CD4-positive, alpha-beta T cell (primary cell): ENCODE measurements at regions not wholly inside any gene's neighbourhood (a gene's known extent, or its start where the extent isn't known, plus 50 kb on each side); places are given as distances from the start of the nearest gene placed in this dataset.

Experiments used
- ATAC-seq: fragments of 200-7000 bp; cut with Tn5 transposase; one replicate; pipeline ENCODE4 v1.10.0; 2022; ENCODE audit warnings: mild to moderate bottlenecking; ENCODE audit not compliant: poor library complexity
- CTCF ChIA-PET: fragments of 350-600 bp; sonication (Branson Sonifier 250); formaldehyde crosslinking; loops from one replicate; lab custom pipeline; 2021; ENCODE audit warnings: antibody characterized with exemption, inconsistent platforms; lab: Charles Lee
- POLR2A ChIA-PET: fragments of 350-600 bp; sonication (Branson Sonifier 250); formaldehyde crosslinking; loops from one replicate; lab custom pipeline; 2021; ENCODE audit warnings: antibody characterized with exemption, inconsistent platforms; lab: Charles Lee
- DNase-seq, 14 experiments: peaks; one replicate each; pipeline ENCODE4 v3.0.0-alpha.2; 2013 to 2020; ENCODE audit warnings: mixed read lengths in 2 of 14
- H3K27ac ChIP-seq, 2 donors: one replicate each; pipeline versions ENCODE4 v1.5.1 to v1.7.0; 2013; ENCODE audit warnings: low read length in 2 of 2, low read depth in 1 of 2, mild to moderate bottlenecking in 1 of 2
- H3K27me3 ChIP-seq, 2 experiments: 1 replicate in 1 of 2; 2 replicates in 1 of 2; pipeline versions ENCODE4 v1.6.1 to v1.7.0; 2013; ENCODE audit warnings: low read length in 2 of 2, control low read depth in 1 of 2, mild to moderate bottlenecking in 1 of 2, moderate library complexity in 1 of 2; ENCODE audit not compliant: insufficient read depth in 2 of 2, control insufficient read depth in 1 of 2
- H3K36me3 ChIP-seq: one replicate; pipeline ENCODE4 v1.6.1; 2013; ENCODE audit warnings: low read length, control low read depth; ENCODE audit not compliant: insufficient read depth
- H3K4me1 ChIP-seq: one replicate; pipeline ENCODE4 v1.6.1; 2013; ENCODE audit warnings: low read length, control low read depth; ENCODE audit not compliant: insufficient read depth
- H3K4me3 ChIP-seq: one replicate; pipeline ENCODE4 v1.5.1; 2013; ENCODE audit warnings: mild to moderate bottlenecking, low read length, moderate library complexity
- H3K9me3 ChIP-seq, 2 experiments: 1 replicate in 1 of 2; 2 replicates in 1 of 2; pipeline versions ENCODE4 v1.6.1 to v1.7.0; 2013; ENCODE audit warnings: low read length in 2 of 2, mild to moderate bottlenecking in 2 of 2, control low read depth in 1 of 2, moderate library complexity in 1 of 2; ENCODE audit not compliant: control insufficient read depth in 1 of 2, insufficient read depth in 1 of 2
- H3K27ac Mint-ChIP-seq: one replicate; pipeline ENCODE4 v1.8.0; 2020; ENCODE audit warnings: mixed read lengths
- H3K27me3 Mint-ChIP-seq: one replicate; pipeline ENCODE4 v1.8.0; 2021; ENCODE audit warnings: mixed read lengths
- H3K36me3 Mint-ChIP-seq: one replicate; pipeline ENCODE4 v1.8.0; 2021; ENCODE audit warnings: low read depth, mixed read lengths
- H3K4me1 Mint-ChIP-seq: one replicate; pipeline ENCODE4 v1.8.0; 2021; ENCODE audit warnings: low read depth, mixed read lengths
- H3K4me3 Mint-ChIP-seq: one replicate; pipeline ENCODE4 v1.8.0; 2020; ENCODE audit warnings: mild to moderate bottlenecking, mixed read lengths
- H3K9me3 Mint-ChIP-seq: one replicate; pipeline ENCODE4 v1.8.0; 2020; ENCODE audit warnings: mixed read lengths
- intact Hi-C, 2 experiments: fragments of 100-400 bp; cut with DNase I in 1 of 2; cut with micrococcal nuclease in 1 of 2; formaldehyde crosslinking; loops; one replicate each; pipeline versions ENCODE4 v1.15.1 to v1.9.0; 2023 to 2025; cut with DNase I, micrococcal nuclease
- TF ChIP-seq, protein P1 (sequence below): fragments of 200-600 bp; IDR thresholded peaks from one replicate; pipeline ENCODE4 v1.8.0; 2022; ENCODE audit warnings: antibody characterized with exemption, mild to moderate bottlenecking

DNA sequence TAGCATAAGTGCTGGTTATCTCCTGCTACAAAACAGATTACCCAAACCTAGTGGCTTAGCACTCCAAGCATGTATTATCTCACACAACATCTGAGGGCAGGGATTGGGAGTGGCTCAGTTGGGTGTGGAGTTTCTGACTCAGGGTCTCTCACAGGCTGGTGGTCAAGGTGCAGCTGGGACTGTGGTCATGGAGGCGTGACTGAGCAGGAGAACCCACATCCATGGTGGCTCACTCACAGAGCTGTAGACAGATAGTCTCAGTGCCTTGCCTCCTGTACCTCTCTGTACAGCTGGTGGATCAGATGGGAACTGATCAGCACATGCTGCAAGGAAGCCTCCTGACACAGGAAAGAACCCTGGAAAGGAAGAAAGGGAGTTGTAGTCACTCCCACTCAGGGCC is 83.1 kb upstream of the CST7 start:
- Histone ChIP-seq H3K27me3 (no peaks in the 10 kb centered on the region), H3K36me3 (no peaks in the 10 kb centered on the region), H3K27ac (no peak overlapping the region), H3K4me1 (no peaks in the 10 kb centered on the region), H3K9me3 (peaks cover 7 to 20% of the 10 kb centered on the region in 2 experiments), H3K4me3 (no peak overlapping the region)
- H3K27me3 Mint-ChIP-seq: peaks cover 4% of the 10 kb centered on the region
- ChIA-PET POLR2A (no interaction called here), CTCF (no interaction called here)
- H3K4me1 Mint-ChIP-seq: no peaks in the 10 kb centered on the region
- peaks cover 11% of the 10 kb centered on the region for H3K9me3 Mint-ChIP-seq
- DNase-seq (no peak), ATAC-seq (no peak)
- intact Hi-C loops: no loop called here
- TF ChIP-seq, protein P1, sequence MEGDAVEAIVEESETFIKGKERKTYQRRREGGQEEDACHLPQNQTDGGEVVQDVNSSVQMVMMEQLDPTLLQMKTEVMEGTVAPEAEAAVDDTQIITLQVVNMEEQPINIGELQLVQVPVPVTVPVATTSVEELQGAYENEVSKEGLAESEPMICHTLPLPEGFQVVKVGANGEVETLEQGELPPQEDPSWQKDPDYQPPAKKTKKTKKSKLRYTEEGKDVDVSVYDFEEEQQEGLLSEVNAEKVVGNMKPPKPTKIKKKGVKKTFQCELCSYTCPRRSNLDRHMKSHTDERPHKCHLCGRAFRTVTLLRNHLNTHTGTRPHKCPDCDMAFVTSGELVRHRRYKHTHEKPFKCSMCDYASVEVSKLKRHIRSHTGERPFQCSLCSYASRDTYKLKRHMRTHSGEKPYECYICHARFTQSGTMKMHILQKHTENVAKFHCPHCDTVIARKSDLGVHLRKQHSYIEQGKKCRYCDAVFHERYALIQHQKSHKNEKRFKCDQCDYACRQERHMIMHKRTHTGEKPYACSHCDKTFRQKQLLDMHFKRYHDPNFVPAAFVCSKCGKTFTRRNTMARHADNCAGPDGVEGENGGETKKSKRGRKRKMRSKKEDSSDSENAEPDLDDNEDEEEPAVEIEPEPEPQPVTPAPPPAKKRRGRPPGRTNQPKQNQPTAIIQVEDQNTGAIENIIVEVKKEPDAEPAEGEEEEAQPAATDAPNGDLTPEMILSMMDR: no peak
- H3K4me3 Mint-ChIP-seq: no peak overlapping the region
- H3K36me3 Mint-ChIP-seq: no peaks in the 10 kb centered on the region
- H3K27ac Mint-ChIP-seq: no peak overlapping the region

DNA sequence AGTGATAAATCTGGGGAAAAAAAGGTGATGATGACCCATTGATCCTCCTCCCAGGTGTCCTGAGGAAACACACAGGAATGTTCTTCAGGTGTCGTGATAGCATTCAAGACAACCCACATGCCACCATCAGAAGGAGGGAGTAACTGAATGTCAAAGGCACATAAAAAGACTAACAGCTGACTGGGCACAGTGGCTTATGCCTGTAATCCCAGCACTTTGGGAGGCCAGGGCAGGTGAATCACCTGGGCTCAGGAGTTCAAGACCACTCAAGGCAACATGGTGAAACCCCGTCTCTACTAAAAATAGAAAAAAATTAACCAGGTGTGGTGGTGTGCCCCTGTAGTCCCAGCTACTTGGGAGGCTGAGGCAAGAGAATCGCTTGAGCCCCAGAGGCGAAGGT is 82.3 kb upstream of the CST7 start:
- TF ChIP-seq, protein P1: no peak
- H3K27me3 ChIP-seq: no peaks in the 10 kb centered on the region
- peaks cover 7 to 20% of the 10 kb centered on the region in 2 experiments for H3K9me3 ChIP-seq
- Mint-ChIP-seq H3K36me3 (no peaks in the 10 kb centered on the region), H3K27ac (no peak overlapping the region), H3K4me1 (no peaks in the 10 kb centered on the region), H3K9me3 (peaks cover 11% of the 10 kb centered on the region), H3K27me3 (peaks cover 5% of the 10 kb centered on the region), H3K4me3 (no peak overlapping the region)
- H3K4me1 ChIP-seq: no peaks in the 10 kb centered on the region
- H3K27ac ChIP-seq: no peak overlapping the region
- no peaks in the 10 kb centered on the region for H3K36me3 ChIP-seq
- no peak overlapping the region for H3K4me3 ChIP-seq
- no peak for DNase-seq
- ChIA-PET POLR2A (no interaction called here), CTCF (no interaction called here)
- ATAC-seq: no peak
- intact Hi-C loops: no loop called here

DNA sequence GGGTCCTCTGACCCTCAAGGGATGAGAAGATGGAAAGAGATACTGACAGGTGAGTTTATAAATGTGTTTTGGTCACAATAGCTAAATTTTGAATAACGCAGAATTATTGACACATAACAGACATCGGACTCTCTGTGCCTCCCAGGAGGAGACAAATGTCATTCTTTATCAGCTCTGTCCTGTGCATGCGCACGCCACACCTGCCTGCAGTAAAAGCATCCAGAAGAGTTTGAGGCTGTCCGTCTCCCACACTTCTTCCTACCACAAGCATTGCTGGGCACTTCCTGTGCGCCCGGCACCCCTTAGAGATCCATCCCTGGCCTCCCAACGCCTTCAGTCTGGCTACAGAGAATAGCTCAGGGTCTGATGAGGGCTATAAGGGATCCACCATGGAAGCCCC is 81.5 kb upstream of the CST7 start:
- no peak overlapping the region for H3K4me3 Mint-ChIP-seq
- ChIA-PET CTCF (no interaction called here), POLR2A (no interaction called here)
- H3K36me3 Mint-ChIP-seq: no peaks in the 10 kb centered on the region
- Histone ChIP-seq H3K27ac (no peak overlapping the region), H3K4me1 (no peaks in the 10 kb centered on the region), H3K9me3 (peaks cover 7 to 23% of the 10 kb centered on the region in 2 experiments), H3K36me3 (no peaks in the 10 kb centered on the region), H3K27me3 (no peaks in the 10 kb centered on the region), H3K4me3 (no peak overlapping the region)
- H3K27ac Mint-ChIP-seq: no peak overlapping the region
- ATAC-seq (no peak), DNase-seq (no peak)
- intact Hi-C loops: no loop called here
- peaks cover 11% of the 10 kb centered on the region for H3K27me3 Mint-ChIP-seq
- TF ChIP-seq, protein P1: no peak
- H3K9me3 Mint-ChIP-seq: peaks cover 11% of the 10 kb centered on the region
- H3K4me1 Mint-ChIP-seq: no peaks in the 10 kb centered on the region
